Neural crest cell (in vitro differentiated cells): ENCODE measurements at regions not wholly inside any gene's neighbourhood (a gene's known extent, or its start where the extent isn't known, plus 50 kb on each side); places are given as distances from the start of the nearest gene placed in this dataset.

ENCODE experiments used
- DNase-seq: peaks from one replicate; pipeline ENCODE4 v3.0.0; 2021; ENCODE audit warnings: low read depth, mixed read lengths, low spot score
- H3K27ac Mint-ChIP-seq: one replicate; pipeline ENCODE4 v1.8.0; 2021; ENCODE audit warnings: mild to moderate bottlenecking, mixed read lengths; ENCODE audit not compliant: unreplicated experiment
- H3K27me3 Mint-ChIP-seq: 2 replicates; pipeline ENCODE4 v1.8.0; 2021; ENCODE audit warnings: low read depth, mild to moderate bottlenecking, mixed read lengths
- H3K36me3 Mint-ChIP-seq: 2 replicates; pipeline ENCODE4 v1.8.0; 2021; ENCODE audit warnings: low read depth, mild to moderate bottlenecking, mixed read lengths
- H3K4me1 Mint-ChIP-seq: 2 replicates; pipeline ENCODE4 v1.8.0; 2021; ENCODE audit warnings: mixed read lengths
- H3K4me3 Mint-ChIP-seq: one replicate; pipeline ENCODE4 v1.8.0; 2021; ENCODE audit warnings: mild to moderate bottlenecking, mixed read lengths
- H3K9me3 Mint-ChIP-seq: 2 replicates; pipeline ENCODE4 v1.8.0; 2021; ENCODE audit warnings: mixed read lengths
- CTCF ChIP-seq: fragments of 200-600 bp; sonication (generic); conservative IDR thresholded peaks from 2 replicates; pipeline ENCODE4 v1.5.0; 2021; ENCODE audit warnings: antibody characterized with exemption, mild to moderate bottlenecking

- TF ChIP-seq CTCF: no peak
- Mint-ChIP-seq H3K4me3 (no peak overlapping the region), H3K36me3 (no peaks in the 10 kb centered on the region), H3K27ac (peak overlapping the region; percentile 44), H3K9me3 (peaks cover 4% of the 10 kb centered on the region), H3K4me1 (peaks cover 17% of the 10 kb centered on the region), H3K27me3 (no peaks in the 10 kb centered on the region)
- no peak for DNase-seq
These were observed 75.6 kb upstream of the TEAD1 start for GRCh38 chr11:12598330-12599256.

GRCh38 chr11:12599408-12600143 is 74.6 kb upstream of the TEAD1 start:
- no peaks in the 10 kb centered on the region for H3K27me3 Mint-ChIP-seq
- no peak overlapping the region for H3K4me3 Mint-ChIP-seq
- H3K36me3 Mint-ChIP-seq: no peaks in the 10 kb centered on the region
- TF ChIP-seq CTCF: peak; percentile 82
- peak; percentile 56 for DNase-seq
- no peak overlapping the region for H3K27ac Mint-ChIP-seq
- peaks cover 4% of the 10 kb centered on the region for H3K9me3 Mint-ChIP-seq
- peaks cover 17% of the 10 kb centered on the region for H3K4me1 Mint-ChIP-seq

GRCh38 chr11:12600829-12601228 is 73.4 kb upstream of the TEAD1 start:
- peaks cover 4% of the 10 kb centered on the region for H3K9me3 Mint-ChIP-seq
- no peak overlapping the region for H3K27ac Mint-ChIP-seq
- no peak for DNase-seq
- H3K4me3 Mint-ChIP-seq: no peak overlapping the region
- H3K27me3 Mint-ChIP-seq: no peaks in the 10 kb centered on the region
- H3K4me1 Mint-ChIP-seq: peaks cover 17% of the 10 kb centered on the region
- H3K36me3 Mint-ChIP-seq: no peaks in the 10 kb centered on the region
- no peak for TF ChIP-seq CTCF

- peaks cover 17% of the 10 kb centered on the region for H3K4me1 Mint-ChIP-seq
- no peaks in the 10 kb centered on the region for H3K36me3 Mint-ChIP-seq
- H3K4me3 Mint-ChIP-seq: no peak overlapping the region
- TF ChIP-seq CTCF: no peak
- no peaks in the 10 kb centered on the region for H3K27me3 Mint-ChIP-seq
- no peaks in the 10 kb centered on the region for H3K9me3 Mint-ChIP-seq
- no peak for DNase-seq
- no peak overlapping the region for H3K27ac Mint-ChIP-seq
These were observed 71.8 kb upstream of the TEAD1 start for GRCh38 chr11:12602421-12602820.

GRCh38 chr11:12603143-12604088 is 70.8 kb upstream of the TEAD1 start:
- H3K4me1 Mint-ChIP-seq: peaks cover 13% of the 10 kb centered on the region
- no peak for TF ChIP-seq CTCF
- DNase-seq: no peak
- H3K36me3 Mint-ChIP-seq: peaks cover 2% of the 10 kb centered on the region
- H3K4me3 Mint-ChIP-seq: no peak overlapping the region
- no peaks in the 10 kb centered on the region for H3K27me3 Mint-ChIP-seq
- H3K27ac Mint-ChIP-seq: no peak overlapping the region
- no peaks in the 10 kb centered on the region for H3K9me3 Mint-ChIP-seq
